Iris pigment epithelial cell (primary cell): ENCODE measurements at regions not wholly inside any gene's neighbourhood (a gene's known extent, or its start where the extent isn't known, plus 50 kb on each side); places are given as distances from the start of the nearest gene placed in this dataset.
A peak's percentile ranks its signal among the peaks of the same experiment; 100 is the strongest.

Source experiments
- DNase-seq: peaks from one replicate; pipeline ENCODE4 v3.0.0-alpha.2; 2011; ENCODE audit warnings: low read depth

- no peak for DNase-seq
Measured at GRCh38 chr13:68481130-68481529, 1251.0 kb upstream of the PCDH9 start.

GRCh38 chr13:68473834-68474326 is 1243.7 kb upstream of the PCDH9 start:
- DNase-seq, result no peak

GRCh38 chr13:68467160-68467559 is 1237.0 kb upstream of the PCDH9 start:
- no peak for DNase-seq

GRCh38 chr13:68440874-68441273 is 1210.7 kb upstream of the PCDH9 start:
- DNase-seq, result no peak

- peak; percentile 37 for DNase-seq
Measured at GRCh38 chr13:68439817-68440216, 1209.7 kb upstream of the PCDH9 start.

GRCh38 chr13:68428292-68428691 is 1198.2 kb upstream of the PCDH9 start:
- peak; percentile 34 for DNase-seq

- DNase-seq, result no peak
Measured at GRCh38 chr13:68417801-68418200, 1187.7 kb upstream of the PCDH9 start.

GRCh38 chr13:68410007-68410406 is 1179.9 kb upstream of the PCDH9 start:
- DNase-seq, result no peak

- DNase-seq, result no peak
Measured at GRCh38 chr13:68390987-68391386, 1160.9 kb upstream of the PCDH9 start.

GRCh38 chr13:68386808-68387207 is 1156.7 kb upstream of the PCDH9 start:
- no peak for DNase-seq

GRCh38 chr13:68380041-68380973 is 1150.2 kb upstream of the PCDH9 start:
- no peak for DNase-seq

GRCh38 chr13:68378294-68378693 is 1148.2 kb upstream of the PCDH9 start:
- DNase-seq, result no peak

GRCh38 chr13:68375004-68375403 is 1144.9 kb upstream of the PCDH9 start:
- no peak for DNase-seq

- peak; percentile 9 for DNase-seq
Measured at GRCh38 chr13:68369739-68370138, 1139.6 kb upstream of the PCDH9 start.

GRCh38 chr13:68368922-68369321 is 1138.8 kb upstream of the PCDH9 start:
- DNase-seq, result no peak

GRCh38 chr13:68359105-68359504 is 1129.0 kb upstream of the PCDH9 start:
- no peak for DNase-seq

- peak; percentile 0 for DNase-seq
Measured at GRCh38 chr13:68358294-68358705, 1128.2 kb upstream of the PCDH9 start.

- no peak for DNase-seq
Measured at GRCh38 chr13:68350554-68350953, 1120.4 kb upstream of the PCDH9 start.

- DNase-seq, result no peak
Measured at GRCh38 chr13:68347220-68347619, 1117.1 kb upstream of the PCDH9 start.

GRCh38 chr13:68345963-68346531 is 1115.9 kb upstream of the PCDH9 start:
- no peak for DNase-seq

GRCh38 chr13:68323124-68323523 is 1093.0 kb upstream of the PCDH9 start:
- no peak for DNase-seq

GRCh38 chr13:68319384-68319783 is 1089.2 kb upstream of the PCDH9 start:
- no peak for DNase-seq

- DNase-seq, result peak; percentile 29
Measured at GRCh38 chr13:68304286-68304893, 1074.3 kb upstream of the PCDH9 start.
